Omental fat pad (tissue), 3 donors: ENCODE measurements at regions not wholly inside any gene's neighbourhood (a gene's known extent, or its start where the extent isn't known, plus 50 kb on each side); places are given as distances from the start of the nearest gene placed in this dataset.

Experiments used
- ATAC-seq: fragments of 150-250 bp; one replicate; pipeline ENCODE4 v1.9.1; 2016; ENCODE audit warnings: mild to moderate bottlenecking, moderate library complexity; ENCODE audit not compliant: low FRiP score
- DNase-seq: peaks from one replicate; pipeline ENCODE4 v3.0.0-alpha.2; 2019; ENCODE audit warnings: low spot score
- CTCF ChIP-seq, 3 donors: fragments of 450-650 bp; IDR thresholded peaks; one replicate each; pipeline ENCODE4 v1.5.1; 2016 to 2017; ENCODE audit warnings: antibody characterized with exemption in 3 of 3, mild to moderate bottlenecking in 3 of 3, moderate library complexity in 2 of 3

GRCh38 chr5:167665841-167666375 is 625.5 kb upstream of the WWC1 start:
- DNase-seq, result no peak
- no peak for TF ChIP-seq CTCF (IDR thresholded peaks at IDR 0.05)
- ATAC-seq, result no peak

GRCh38 chr5:167671176-167671575 is 620.3 kb upstream of the WWC1 start:
- TF ChIP-seq CTCF (IDR thresholded peaks at IDR 0.05), result no peak
- no peak for ATAC-seq
- no peak for DNase-seq

DNA sequence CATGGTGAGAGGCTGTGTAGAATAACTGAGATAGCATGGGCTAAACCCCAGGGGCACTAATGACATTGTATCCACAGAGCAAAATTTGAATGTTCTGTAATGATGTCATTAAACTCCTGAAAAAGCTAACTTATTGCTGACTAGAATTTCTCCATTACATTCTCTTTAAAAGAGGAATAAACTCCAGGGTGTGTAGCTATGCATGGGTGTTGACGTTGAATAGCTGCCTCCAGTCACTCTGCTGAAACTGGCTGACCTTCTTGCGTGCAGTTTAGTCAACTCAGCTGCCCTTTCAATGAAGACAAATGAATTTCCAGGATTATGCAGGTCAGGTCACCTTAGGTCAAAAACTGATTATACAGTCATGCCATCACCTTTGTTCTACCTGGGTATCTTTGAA is 617.5 kb upstream of the WWC1 start:
- ATAC-seq (no peak), DNase-seq (no peak)
- no peak for TF ChIP-seq CTCF (IDR thresholded peaks at IDR 0.05)

- ATAC-seq (no peak), DNase-seq (no peak)
- no peak for TF ChIP-seq CTCF (IDR thresholded peaks at IDR 0.05)
These were observed 613.0 kb upstream of the WWC1 start for GRCh38 chr5:167678481-167678880.

GRCh38 chr5:167684251-167684650 is 607.2 kb upstream of the WWC1 start:
- ATAC-seq (no peak), DNase-seq (no peak)
- TF ChIP-seq CTCF (IDR thresholded peaks at IDR 0.05), result no peak

DNA sequence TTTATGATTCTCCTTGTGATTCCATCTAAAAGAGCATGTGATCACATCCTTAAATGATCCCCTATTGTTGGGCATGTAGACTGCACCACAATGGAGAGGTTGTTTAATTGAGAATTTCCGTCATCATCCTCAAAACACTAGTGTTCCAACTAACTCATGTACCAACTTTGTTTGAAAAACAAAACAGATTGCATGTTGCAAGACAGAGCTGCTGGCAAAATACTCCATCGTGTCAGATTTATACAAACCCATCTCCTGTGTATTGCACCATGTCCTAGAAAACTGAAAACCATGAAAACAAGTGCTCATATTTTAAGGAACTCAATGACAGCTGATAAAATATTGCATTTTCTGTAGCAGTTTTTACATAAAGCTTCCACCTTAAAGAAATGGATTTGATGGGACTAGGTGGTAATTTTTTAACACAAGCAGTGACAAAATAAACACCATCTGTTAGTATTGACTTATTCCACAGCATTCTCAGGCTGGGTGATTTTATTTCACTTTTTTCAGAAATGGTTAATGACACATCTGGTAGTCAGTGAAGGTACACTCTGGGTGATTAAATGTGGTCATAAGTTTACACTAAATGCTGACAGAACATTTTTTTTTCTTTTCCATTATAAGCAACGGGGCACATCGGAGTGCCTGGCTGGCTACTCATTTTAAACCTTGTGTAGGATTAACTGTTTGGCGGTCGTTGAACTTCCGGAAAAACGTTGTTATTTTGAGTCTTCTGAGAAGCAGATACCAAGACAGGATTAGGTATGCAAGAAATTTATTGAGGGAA is 602.9 kb upstream of the WWC1 start:
- TF ChIP-seq CTCF (IDR thresholded peaks at IDR 0.05), result no peak
- no peak for DNase-seq
- no peak for ATAC-seq
